Neutrophil (primary cell): ENCODE measurements at regions not wholly inside any gene's neighbourhood (a gene's known extent, or its start where the extent isn't known, plus 50 kb on each side); places are given as distances from the start of the nearest gene placed in this dataset.

ENCODE experiments used
- H3K27ac ChIP-seq: fragments of 200-600 bp; sonication (generic); 2 replicates; pipeline ENCODE4 v1.5.1; 2016; ENCODE audit warnings: mild to moderate bottlenecking, moderate library complexity
- H3K27me3 ChIP-seq: fragments of 200-600 bp; sonication (generic); 2 replicates; pipeline ENCODE4 v1.6.0; 2016; ENCODE audit warnings: mild to moderate bottlenecking
- H3K36me3 ChIP-seq: fragments of 200-600 bp; sonication (generic); 2 replicates; pipeline ENCODE4 v1.5.1; 2017
- H3K4me1 ChIP-seq, 2 experiments: fragments of 200-600 bp in 1 of 2; sonication (generic) in 1 of 2; 1 replicate in 1 of 2; 2 replicates in 1 of 2; pipeline versions ENCODE4 v1.5.1 to v1.6.1; 2013 to 2016; ENCODE audit warnings: low read depth in 1 of 2, low read length in 1 of 2, mild to moderate bottlenecking in 1 of 2, moderate library complexity in 1 of 2; ENCODE audit not compliant: control insufficient read depth in 1 of 2, insufficient read depth in 1 of 2
- H3K4me3 ChIP-seq, 2 experiments: fragments of 200-600 bp in 1 of 2; sonication (generic) in 1 of 2; 1 replicate in 1 of 2; 2 replicates in 1 of 2; pipeline ENCODE4 v1.5.1; 2013 to 2016; ENCODE audit warnings: low read depth in 1 of 2, low read length in 1 of 2, mild to moderate bottlenecking in 1 of 2, moderate library complexity in 1 of 2
- H3K9me3 ChIP-seq: fragments of 200-600 bp; sonication (generic); 2 replicates; pipeline ENCODE4 v1.5.1; 2016
- CTCF ChIP-seq: fragments of 200-600 bp; sonication (generic); IDR thresholded peaks from 2 replicates; pipeline ENCODE4 v1.5.1; 2016; ENCODE audit warnings: antibody characterized with exemption

- Histone ChIP-seq H3K4me1 (no peaks in the 10 kb centered on the region), H3K27me3 (no peaks in the 10 kb centered on the region), H3K27ac (no peak overlapping the region), H3K4me3 (no peak overlapping the region), H3K36me3 (peaks cover 20% of the 10 kb centered on the region), H3K9me3 (no peaks in the 10 kb centered on the region)
- no peak for TF ChIP-seq CTCF
Observed at GRCh38 chr16:27706866-27707685, 157.1 kb downstream of the KATNIP start.

- H3K27me3 ChIP-seq = no peaks in the 10 kb centered on the region
- H3K36me3 ChIP-seq = peaks cover 20% of the 10 kb centered on the region
- no peak overlapping the region for H3K4me3 ChIP-seq
- no peaks in the 10 kb centered on the region for H3K4me1 ChIP-seq
- H3K27ac ChIP-seq = no peak overlapping the region
- no peaks in the 10 kb centered on the region for H3K9me3 ChIP-seq
- TF ChIP-seq CTCF = no peak
Observed at GRCh38 chr16:27708651-27709050, 158.7 kb downstream of the KATNIP start.

- Histone ChIP-seq H3K9me3 (no peaks in the 10 kb centered on the region), H3K27ac (no peak overlapping the region), H3K4me3 (no peak overlapping the region), H3K4me1 (no peaks in the 10 kb centered on the region), H3K36me3 (peaks cover 20% of the 10 kb centered on the region), H3K27me3 (no peaks in the 10 kb centered on the region)
- no peak for TF ChIP-seq CTCF
Observed at GRCh38 chr16:27712251-27712711, 162.3 kb downstream of the KATNIP start.

- Histone ChIP-seq H3K9me3 (no peaks in the 10 kb centered on the region), H3K4me1 (no peaks in the 10 kb centered on the region), H3K27me3 (no peaks in the 10 kb centered on the region), H3K36me3 (peaks cover 16% of the 10 kb centered on the region), H3K27ac (no peak overlapping the region), H3K4me3 (no peak overlapping the region)
- no peak for TF ChIP-seq CTCF
Observed at GRCh38 chr16:27717726-27718125, 167.8 kb downstream of the KATNIP start.

- Histone ChIP-seq H3K9me3 (no peaks in the 10 kb centered on the region), H3K4me1 (no peaks in the 10 kb centered on the region), H3K4me3 (no peak overlapping the region), H3K27ac (no peak overlapping the region), H3K36me3 (peaks cover 23% of the 10 kb centered on the region), H3K27me3 (no peaks in the 10 kb centered on the region)
- TF ChIP-seq CTCF = no peak
Observed at GRCh38 chr16:27718201-27719105, 168.5 kb downstream of the KATNIP start.
